ENCODE measurements at regions not wholly inside any gene's neighbourhood (a gene's known extent, or its start where the extent isn't known, plus 50 kb on each side); places are given as distances from the start of the nearest gene placed in this dataset.

DNA sequence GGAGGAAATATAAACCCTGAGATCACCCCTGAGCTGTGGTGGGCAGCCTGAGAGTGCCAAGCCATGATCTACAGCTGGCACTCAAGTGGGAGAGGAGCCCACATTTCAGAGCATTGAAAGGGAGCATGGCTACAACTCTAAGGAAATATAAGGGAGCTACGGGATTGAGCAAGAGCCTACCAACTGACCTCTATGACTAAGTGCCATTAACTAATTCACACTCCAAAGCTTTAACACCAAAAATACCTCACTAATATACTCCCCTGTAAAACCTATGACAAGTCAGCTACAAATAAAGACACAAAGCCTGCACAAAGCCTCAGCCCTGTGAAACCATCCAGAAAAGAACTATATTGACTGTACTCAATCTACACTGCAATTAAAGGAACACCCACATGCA is 286.8 kb upstream of the RPS23 start:
- TF ChIP-seq SREBF2 (IDR thresholded peaks at IDR 0.05) (no peak), BCL3 (IDR thresholded peaks at IDR 0.05) (no peak)
